Jurkat, Clone E6-1 (cell line): ENCODE measurements at regions not wholly inside any gene's neighbourhood (a gene's known extent, or its start where the extent isn't known, plus 50 kb on each side); places are given as distances from the start of the nearest gene placed in this dataset.

Experiments used
- DNase-seq: peaks from one replicate; pipeline ENCODE4 v3.0.0-alpha.2; 2011; ENCODE audit warnings: low read depth, low spot score
- H3K4me3 ChIP-seq: 2 replicates; pipeline ENCODE4 v1.5.1; 2011; ENCODE audit warnings: mild to moderate bottlenecking, low read length, control low read depth, moderate library complexity

DNA sequence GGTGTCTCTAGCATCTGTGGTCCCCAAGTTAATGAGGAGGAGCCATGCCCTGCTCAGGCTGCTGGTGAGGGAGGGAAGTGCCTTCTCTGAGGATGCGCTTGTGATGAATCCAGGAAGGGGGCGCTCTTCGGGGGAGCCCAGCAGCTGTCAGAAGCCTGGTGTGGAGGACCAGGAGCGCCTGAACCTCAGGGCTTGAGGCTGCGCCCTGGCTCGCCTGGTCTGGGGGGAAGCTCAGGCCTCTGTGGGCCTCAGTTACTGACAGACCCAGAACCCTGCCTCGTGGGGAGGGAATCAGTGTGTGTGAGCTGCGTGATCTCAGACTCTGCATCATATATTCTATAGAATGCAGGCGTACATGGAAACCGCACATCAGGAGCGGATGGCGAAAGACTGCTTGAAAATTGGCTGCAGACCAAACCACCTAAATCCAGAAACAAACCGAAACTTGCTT lies 126.1 kb downstream of the SEC14L1 start:
- no peak overlapping the region for H3K4me3 ChIP-seq
- no peak for DNase-seq

DNA sequence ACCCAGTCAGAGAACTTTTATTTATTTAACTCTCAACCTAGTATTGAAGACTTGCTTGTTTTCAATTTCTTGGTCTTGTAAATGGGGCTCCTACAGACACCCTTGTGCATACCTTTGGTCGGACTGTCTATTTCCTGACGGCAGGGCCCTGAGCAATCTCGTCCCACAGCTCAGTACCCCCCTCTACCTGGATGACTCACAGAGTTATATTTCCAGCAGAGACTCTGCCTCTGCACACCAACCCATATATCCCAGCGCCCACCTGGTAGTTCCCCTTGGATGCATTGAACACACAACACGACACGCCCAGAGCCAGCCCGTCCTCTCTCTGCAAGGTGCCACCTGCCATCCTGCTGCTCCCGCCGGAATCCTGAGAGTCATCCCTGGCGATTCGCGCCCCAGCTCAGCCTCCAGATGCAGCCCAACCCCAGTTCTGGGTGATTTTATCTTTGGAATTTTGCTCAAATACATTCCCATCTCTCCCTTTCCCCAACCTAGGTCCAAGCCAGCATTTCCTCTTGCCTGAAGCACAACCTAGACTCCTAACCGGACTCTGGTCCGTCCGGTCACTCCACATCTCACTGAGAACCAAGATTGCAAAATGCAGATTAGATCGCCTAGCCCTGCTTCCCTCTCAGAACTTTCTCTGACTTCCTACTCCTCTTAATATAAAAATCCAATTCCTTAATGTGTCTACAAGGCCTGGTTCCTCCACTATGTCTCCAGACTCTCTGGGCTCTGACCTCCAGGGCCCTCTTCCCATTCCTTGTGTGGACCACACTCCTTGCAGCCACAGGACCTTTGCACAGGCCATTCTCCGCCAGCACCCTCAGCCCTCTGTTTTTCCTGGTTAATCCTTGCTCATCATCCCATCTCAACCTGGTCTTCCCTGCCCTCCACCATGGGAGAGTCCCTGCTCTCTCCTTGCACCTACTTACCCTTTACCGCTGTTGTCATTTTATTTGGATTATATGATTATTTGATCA lies 129.2 kb downstream of the SEC14L1 start:
- no peak for DNase-seq
- no peak overlapping the region for H3K4me3 ChIP-seq

DNA sequence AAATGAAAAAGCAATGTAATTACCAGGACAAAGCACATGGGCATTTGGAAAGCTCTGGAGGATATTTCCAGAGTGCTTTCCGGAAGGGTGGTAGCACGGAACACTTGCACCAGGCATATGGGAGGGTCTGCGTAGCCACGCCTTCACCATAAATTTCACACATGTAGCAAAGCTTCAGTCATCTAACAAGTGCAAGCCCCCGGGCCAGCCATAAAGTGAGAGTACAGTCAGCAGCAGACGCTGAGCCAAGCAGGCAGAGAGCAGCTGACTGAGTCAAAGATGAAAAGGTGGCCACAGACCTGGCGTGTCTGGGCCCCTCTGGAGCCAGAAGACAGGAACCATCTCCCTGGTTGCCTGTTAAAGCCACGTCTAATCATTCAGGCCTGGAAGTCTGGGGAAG lies 130.6 kb downstream of the SEC14L1 start:
- no peak overlapping the region for H3K4me3 ChIP-seq
- no peak for DNase-seq

DNA sequence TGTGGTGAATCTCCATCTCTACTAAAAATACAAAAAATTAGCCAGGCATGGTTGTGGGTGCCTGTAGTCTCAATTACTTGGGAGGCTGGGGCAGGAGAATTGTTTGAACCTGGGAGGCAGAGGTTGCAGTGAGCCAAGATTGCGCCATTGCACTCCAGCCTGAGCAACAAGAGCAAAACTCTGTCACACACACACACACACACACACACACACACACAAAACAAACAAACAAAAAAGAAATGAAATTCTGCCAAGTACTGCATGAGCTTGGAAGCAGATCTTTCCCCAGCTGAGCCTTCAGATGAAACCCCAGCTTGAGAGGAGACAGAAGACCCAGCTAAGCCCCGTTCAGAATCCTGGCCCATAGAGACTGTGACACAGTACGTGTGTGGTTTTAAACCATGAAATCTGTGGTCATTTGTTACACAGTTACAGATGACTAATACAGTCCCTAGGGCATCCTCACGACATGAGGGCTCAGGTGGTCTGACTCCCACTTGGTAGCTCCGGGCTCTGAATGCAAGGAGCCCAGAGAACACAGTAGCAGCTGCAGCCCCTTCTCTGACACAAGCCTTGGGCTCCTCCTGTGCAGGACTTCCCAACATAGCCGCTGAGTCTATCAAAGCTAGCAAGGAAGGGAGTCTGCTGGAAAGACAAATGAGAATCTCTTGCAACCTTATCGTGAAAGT lies 132.8 kb downstream of the SEC14L1 start:
- no peak for DNase-seq
- no peak overlapping the region for H3K4me3 ChIP-seq

DNA sequence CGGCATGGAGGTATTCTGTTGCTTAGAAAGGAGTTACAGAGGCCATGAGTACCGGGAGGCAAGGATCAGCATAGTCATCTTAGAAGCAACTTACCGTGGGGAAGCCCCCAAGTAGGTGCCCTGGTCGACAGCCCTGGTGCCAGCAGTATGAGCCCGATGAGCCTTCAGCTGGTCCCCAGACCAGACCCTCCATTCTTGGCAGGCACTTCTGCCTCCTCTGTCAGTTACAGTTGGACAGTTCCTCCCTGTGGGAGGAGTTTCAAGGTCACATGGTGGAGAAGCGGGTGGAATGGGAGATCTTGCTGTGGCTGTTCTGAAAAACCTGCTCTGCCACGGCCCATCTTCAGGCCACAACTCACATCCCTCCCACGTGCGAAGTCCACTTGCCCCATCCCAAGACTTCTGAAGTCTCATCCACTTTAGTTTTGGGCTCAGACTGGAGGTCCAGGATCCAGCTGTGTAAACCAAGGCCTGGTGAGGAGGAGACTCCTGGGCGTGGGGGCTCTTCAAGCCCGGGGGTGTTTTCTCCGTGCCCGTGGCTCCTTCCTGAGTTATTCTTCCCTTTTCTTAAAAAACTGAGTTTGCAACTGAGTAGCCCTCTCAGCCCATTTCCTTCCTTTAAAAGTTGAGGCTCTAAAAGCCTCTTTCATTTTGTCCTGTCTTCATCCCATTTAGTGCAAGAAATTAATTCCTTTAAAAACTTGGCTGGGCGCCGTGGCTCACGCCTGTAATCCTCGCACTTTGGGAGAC lies 133.5 kb downstream of the SEC14L1 start:
- H3K4me3 ChIP-seq = no peak overlapping the region
- DNase-seq = no peak

DNA sequence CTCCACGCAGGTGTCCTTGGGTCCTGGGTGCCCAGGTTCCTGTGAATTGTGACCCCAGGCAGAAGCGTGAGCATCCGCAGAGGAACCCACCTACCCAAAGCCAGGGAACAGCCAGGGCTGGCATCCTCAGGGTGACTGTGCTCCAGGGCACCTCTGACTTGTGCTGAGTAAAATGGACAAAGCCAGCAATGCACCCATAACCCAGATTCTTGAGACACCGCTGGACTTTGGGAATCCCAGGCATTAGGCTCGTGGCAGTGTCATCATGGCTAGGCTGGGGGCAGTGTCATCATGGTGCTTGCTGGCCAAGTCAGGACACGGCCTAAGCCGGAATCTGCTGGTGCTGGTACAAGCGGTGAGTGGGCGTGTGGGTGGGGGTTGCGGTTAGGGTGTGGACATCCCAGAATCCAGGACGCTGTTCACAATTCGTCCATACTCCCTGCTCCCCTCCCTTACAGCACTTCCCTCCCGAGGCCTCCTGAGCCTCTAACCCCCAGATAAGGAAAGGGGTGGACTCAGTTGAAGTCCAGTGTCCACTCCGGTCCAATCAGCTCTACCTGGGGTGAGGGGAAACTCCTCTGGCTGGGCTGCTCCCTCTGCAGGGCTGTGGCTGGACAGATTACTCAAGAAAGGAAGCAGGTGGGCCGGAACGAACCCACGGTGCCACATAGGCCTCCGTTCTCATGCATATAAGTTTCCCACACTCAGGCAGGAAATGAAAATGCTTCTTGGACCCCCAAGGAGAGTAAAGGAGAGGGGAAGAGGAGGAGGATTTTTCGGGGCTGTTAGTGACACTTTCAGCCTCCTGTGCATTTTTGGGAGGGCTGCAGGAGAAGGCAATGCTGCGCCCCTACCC lies 138.9 kb downstream of the SEC14L1 start:
- H3K4me3 ChIP-seq = no peak overlapping the region
- DNase-seq = no peak

DNA sequence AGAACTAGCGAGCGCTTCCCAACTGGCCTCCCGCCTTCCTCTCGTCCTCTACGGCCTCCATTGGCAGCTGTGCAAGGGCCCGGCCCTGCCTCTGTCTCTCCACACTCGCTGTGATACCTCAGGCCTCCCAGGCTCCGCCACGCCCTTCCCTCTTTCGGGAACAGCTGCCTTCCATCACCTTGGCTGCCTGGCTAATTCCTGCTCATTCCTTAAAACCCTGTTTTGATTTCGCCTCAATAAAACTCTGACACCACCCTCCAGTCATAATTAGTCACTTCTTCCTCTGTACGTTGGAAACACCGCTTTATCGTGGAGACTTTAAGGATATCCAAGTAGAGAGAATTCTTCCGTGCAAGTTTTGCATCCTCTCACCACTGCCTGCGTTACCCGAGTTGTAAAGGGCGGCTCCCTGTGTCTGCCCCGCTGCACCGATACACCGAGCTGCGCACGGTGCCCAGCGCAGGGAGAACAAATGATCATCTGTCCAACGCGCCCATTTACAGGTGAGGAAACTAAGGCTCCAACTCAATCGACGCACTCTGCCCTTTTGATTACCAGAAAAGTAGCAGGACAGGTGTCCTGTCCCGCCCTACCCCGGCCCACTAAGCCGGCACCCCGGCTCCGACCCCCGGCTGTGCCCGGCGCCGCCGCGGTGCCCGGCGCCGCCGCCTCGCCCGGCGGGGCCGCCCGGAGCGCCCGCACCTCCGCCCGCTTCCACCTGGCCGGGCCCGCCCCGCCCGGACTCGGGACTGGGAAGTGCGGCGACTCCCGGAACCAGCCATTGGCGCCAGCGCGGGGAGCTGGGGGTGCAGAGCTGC lies 139.7 kb downstream of the SEC14L1 start:
- peak overlapping the region; percentile 28 for H3K4me3 ChIP-seq
- no peak for DNase-seq

DNA sequence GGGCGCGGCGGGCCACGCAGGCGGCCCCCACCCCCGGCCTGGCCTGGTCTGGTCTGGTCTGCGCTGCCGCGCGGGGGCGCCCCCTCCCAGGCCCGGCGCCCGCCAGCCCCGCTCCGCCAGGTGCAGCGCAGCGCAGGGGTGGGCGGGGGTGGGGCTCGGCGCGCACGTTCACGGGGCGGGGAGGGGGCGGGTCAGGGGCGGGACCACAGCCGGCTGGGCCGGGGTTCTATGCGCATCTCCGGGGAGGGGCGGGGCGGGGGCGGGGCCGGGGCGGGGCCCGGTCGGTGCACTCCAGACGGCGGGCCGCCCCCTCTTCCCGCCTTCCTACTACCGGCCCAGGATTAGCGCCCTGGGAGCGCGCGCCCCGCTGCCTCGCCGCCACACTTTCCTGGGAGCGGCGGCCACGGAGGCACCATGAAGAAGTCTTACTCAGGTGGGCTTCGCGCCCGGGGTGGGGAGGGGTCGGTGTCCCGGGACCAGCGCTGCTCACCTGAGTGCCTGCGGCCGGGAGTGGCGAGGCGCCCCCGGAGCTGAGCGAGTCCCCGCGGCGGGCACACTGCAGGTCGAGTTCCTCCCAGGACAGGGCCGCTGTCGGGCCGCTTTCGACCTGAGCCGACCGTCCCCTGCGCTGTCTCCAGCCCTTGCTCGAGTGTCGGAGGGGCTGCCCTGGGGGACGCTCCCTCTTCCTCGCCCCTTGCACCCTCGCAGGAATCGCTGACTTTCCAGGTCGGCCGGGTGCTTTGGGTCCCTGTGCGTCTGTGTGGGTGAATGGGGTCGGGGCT lies 140.5 kb downstream of the SEC14L1 start:
- DNase-seq = peak; percentile 25
- H3K4me3 ChIP-seq = peak overlapping the region; percentile 63

DNA sequence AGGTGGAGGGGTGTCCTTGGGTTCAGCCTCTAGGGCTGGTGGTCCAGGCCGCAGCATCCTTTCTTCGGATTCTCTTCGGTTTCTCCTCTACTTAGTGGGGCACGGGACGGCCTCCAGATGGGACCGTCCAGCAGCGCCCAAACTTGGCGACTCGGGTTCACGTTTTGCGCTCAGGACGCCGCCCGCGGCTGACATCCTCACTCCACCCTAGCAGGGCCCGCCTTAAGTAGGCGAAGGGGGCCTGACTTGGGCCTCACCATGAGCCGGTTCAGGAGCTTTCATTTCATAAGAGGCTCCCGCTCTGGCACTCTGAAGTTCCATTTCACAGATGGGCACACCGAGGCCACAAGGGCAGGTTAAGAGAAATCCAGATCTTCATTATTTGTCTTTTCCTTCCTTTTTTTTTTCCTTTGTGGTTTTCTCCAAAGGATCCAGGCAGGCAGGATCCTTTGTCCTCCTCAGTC lies 141.2 kb downstream of the SEC14L1 start:
- no peak for DNase-seq
- peak overlapping the region; percentile 63 for H3K4me3 ChIP-seq

DNA sequence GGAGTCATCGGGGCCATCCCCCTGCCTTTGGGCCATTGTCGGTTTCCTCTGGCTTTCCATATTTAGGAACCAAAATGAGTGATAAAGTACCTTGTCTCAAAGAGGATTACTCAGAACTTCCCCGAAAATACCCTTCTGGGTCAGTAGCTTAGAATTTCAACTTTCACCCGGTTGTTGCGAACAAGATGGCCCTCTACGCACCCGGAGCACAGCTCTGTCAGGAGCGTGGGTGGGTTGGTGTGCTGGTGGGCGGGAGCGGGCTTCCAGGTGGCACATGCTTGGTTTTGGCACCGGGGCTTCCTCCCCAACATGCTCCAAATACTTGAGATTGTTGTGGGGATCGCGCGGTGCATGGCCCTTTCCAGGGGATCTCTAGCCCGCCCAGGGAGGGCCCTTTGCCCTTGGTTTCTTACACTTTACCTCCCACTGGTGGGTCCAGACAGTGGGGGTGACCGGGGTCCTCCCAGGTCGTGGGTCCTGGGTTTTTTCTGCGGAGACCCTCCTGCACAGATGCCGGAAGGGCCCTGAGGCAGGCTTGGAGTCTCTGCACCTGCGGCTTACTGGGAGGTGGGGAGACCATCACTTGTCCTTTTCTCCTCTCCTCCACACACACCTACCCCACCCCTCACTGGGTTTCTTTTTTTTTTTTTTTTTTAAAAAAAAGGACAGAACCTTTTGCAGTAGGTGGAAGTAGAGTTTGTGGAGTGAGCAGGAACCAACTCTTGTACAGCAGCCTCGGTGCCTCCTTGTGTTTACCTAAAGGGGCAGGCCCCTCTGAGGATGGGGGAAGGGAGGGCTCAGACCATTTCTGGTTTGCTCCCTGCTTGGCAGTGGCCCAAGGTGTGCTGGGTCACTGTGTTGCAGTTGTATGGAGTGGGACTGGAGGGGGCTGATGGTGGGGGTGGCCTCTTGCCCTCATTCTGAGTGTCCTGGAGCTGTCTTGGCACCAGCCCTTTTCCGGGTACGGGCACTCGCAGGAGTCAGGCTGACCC lies 142.1 kb downstream of the SEC14L1 start:
- DNase-seq = no peak
- no peak overlapping the region for H3K4me3 ChIP-seq

DNA sequence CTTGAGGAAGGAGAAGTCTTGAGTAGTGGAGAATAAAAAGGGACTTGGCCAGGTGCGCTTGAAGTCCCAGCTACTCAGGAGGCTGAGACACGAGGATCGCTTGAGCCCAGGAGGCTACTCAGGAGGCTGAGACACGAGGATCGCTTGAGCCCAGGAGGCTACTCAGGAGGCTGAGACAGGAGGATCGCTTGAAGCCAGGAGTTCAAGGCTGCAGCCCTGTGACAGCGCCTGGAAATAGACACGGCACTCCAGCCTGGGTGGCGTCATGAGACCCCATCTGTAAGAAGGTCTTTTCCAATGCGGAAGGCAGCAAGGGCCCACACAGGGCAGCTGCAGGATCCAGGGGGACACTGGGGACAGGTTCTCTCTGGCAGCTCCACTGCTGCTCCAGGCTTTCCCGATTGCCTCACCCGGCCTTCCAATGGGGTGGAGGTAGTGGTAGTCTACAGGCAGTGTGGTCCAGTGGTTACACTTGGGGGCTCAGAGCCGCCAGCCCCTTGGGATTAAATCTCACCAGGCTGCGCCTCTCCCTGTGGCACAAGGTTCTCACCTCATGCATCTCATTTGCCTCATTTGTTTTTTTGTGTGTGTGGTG lies 143.4 kb downstream of the SEC14L1 start:
- H3K4me3 ChIP-seq = no peak overlapping the region
- no peak for DNase-seq

DNA sequence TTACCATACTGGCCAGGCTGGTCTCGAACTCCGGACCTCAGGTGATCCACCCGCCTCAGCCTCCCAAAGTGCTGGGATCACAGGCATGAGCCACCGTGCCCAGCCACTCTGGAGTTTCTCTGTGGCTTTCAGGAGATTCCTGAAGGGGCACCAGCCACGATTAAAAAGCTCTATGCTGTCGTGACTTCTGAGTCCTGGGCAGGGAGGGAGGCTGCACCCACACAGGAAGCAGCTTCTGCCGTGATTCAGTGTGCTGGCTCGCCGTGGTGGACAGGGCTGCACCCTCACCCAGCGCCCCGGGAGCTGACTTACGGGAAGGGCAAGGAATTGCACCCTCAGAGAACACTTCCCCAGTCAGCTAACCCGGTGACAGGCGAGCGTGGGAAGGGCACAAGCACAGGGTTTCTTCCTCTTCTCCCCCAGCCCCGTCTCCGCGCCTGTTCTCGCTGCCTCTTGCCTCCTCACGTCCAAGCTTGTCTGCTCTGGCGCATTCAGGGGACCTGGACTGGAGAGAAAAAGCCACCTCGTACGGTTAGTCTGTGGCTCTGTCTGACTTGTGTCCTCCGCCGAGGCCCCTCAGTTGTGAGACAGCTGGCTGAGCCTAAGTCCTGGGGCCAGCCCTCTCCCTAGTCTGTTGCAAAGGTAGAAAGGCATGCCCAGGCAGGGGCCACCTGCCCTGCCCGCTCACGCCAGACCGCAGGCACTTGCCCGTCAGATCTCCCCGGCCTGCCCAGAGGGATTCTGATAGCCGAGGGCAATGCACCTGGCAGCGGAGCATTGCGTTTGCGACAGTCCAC lies 145.0 kb downstream of the SEC14L1 start:
- no peak overlapping the region for H3K4me3 ChIP-seq
- no peak for DNase-seq

DNA sequence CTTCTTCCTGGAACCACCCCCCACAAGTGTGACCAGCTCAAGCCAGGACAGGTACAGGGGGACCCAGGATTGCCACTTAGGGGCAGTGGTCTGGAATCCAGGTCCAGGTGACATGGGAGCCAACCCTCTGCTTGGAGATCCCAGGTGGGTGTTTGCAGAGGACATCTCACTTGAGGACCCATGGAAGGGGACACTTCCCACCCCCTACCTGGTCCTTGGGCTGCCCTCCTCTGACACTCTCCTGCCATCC lies 145.5 kb downstream of the SEC14L1 start:
- DNase-seq = no peak
- no peak overlapping the region for H3K4me3 ChIP-seq

DNA sequence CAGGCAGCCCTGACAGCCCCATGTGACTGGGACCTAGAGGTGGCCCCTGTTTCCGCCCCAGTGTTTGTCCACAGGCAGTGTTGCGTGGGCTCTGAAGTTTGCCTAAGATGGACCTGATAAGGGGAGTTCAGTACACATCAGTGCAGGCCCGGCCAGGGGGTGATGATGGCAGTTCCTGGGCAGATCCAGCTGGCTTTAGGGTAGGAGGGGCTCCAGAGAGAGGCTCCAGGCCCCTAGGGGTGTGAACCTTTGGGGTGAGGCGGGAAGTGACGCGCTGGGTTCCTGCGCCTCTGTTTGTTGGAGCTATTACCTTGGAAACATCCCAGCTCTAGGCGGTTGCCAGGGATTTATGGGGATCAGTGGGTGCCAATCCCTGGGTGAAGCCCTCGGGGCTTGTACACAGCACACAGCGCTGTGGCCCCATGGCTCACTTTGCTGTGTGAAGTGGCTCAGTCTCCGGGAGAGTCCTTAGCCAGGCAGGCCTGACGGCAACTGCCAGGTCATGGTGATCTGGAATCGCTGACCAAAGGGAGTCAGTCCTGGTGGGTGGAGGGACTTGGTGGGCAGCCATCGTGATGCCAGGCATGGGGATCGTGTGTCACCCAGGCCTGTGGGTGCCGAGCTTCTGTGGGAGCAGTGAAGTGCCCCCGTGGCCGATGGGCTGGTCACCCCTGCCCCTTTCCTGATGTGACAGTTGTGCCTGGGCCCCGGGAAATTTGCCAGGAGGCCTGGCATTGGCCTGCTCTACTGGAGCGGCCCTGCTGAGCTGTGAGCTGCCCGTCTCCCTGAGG lies 146.1 kb downstream of the SEC14L1 start:
- no peak for DNase-seq
- H3K4me3 ChIP-seq = no peak overlapping the region
